ENCODE measurements at regions not wholly inside any gene's neighbourhood (a gene's known extent, or its start where the extent isn't known, plus 50 kb on each side); places are given as distances from the start of the nearest gene placed in this dataset.

DNA sequence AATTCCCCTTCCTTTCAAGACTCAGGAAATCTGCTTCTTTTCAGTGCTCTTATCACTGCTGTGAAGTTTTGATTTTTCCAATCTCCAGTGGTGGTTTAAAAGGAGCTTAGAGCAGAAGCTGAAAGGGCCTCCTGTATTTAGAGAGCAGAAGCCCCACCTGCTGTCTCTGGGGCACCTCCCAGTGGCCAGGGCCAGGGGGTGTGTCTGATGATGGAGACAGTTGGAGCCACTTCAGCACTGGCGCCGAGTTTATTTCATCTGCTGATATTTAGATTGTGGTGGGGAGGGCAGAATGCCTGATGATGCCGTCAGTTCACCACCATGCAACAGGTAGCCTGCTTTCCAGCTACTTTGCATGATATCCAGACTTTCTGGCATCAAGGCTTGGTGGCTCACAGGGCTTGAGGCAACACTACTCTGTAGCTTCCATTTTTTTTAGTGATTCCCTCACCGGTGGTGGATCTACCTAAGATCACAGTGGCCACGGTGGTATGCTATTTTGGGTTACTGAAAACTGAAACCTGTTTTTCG is 371.9 kb downstream of the KCNRG start:
- H3K27ac ChIP-seq = peak overlapping the region in 1 of 4 donors; percentile 5
- no peaks in the 10 kb centered on the region for H3K4me1 ChIP-seq
- DNase-seq = peak; percentile 34 to 57 (median 55)
- intact Hi-C loops (cut with DNase I) = no loop called here
- peak in 4 of 7 experiments; percentile 19 to 39 (median 34) for TF ChIP-seq CTCF (IDR thresholded peaks at IDR 0.05)
- TF ChIP-seq POLR2A (IDR thresholded peaks at IDR 0.05) = no peak
- no peaks in the 10 kb centered on the region for H3K27me3 ChIP-seq
- no peaks in the 10 kb centered on the region for H3K36me3 ChIP-seq (replicated peaks in 1 of 2; ENCODE audit: insufficient read depth in 1 of 2, low read depth in 2 of 2)
- peak; percentile 79 for ATAC-seq
- 40 to 46% methylated on average over 6 of the region's 6 CpGs for WGBS, 2 donors
- H3K9me3 ChIP-seq = no peaks in the 10 kb centered on the region
- no peak overlapping the region for H3K4me3 ChIP-seq

DNA sequence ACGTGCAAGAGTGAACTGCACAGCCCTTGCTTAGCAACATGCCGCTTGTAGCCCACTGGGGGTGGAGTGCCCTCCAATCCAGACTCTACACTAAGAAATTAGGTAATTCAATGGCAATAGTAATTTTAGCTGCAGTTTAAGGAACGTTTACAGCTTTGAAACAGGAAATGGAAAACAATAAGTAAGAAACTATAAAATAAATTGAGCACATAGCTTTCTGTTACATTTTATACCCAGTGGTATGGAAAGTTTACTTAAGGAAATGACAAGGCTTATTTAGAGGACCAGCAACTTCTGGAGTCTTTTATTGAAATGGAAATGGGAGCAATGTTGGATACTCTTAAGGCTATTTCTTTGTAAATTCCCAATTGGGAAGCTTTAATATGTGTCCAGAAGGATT is 373.2 kb downstream of the KCNRG start:
- no peak for TF ChIP-seq POLR2A (IDR thresholded peaks at IDR 0.05)
- no peak for TF ChIP-seq CTCF (IDR thresholded peaks at IDR 0.05)
- ATAC-seq (no peak), DNase-seq (no peak)
- H3K27me3 ChIP-seq = no peaks in the 10 kb centered on the region
- no peak overlapping the region for H3K4me3 ChIP-seq
- no peaks in the 10 kb centered on the region for H3K4me1 ChIP-seq
- H3K36me3 ChIP-seq (replicated peaks in 1 of 2; ENCODE audit: insufficient read depth in 1 of 2, low read depth in 2 of 2) = no peaks in the 10 kb centered on the region
- no peak overlapping the region for H3K27ac ChIP-seq
- intact Hi-C loops (cut with DNase I) = no loop called here
- H3K9me3 ChIP-seq = no peaks in the 10 kb centered on the region
- 63 to 64% methylated on average over 3 of the region's 3 CpGs for WGBS, 2 donors

DNA sequence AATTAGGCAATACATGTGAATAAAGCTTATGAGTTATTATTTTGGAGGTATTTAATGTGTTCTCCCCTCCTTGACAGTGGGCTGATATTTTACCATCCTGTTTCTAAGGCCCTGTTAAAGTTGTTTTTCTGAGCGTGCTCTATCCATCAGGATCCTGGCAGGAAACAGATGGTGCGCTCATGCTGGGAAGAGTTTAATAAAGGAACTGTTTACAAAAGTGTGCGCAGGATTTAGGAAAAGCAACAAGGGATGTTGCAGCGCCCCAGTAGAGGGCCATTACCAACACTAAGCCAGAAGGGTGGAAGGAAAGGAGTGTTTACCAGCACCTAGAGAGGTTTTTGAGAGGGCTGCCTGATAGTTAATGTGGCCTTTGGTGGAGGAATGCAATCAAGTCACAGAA is 374.5 kb downstream of the KCNRG start:
- intact Hi-C loops (cut with DNase I) = no loop called here
- H3K27ac ChIP-seq = no peak overlapping the region
- 71 to 87% methylated on average over 4 of the region's 4 CpGs for WGBS, 2 donors
- no peaks in the 10 kb centered on the region for H3K36me3 ChIP-seq (replicated peaks in 1 of 2; ENCODE audit: insufficient read depth in 1 of 2, low read depth in 2 of 2)
- no peaks in the 10 kb centered on the region for H3K9me3 ChIP-seq
- TF ChIP-seq POLR2A (IDR thresholded peaks at IDR 0.05) (no peak), CTCF (IDR thresholded peaks at IDR 0.05) (no peak)
- DNase-seq = peak in 1 of 4 donors; percentile 13
- no peak overlapping the region for H3K4me3 ChIP-seq
- H3K4me1 ChIP-seq = no peaks in the 10 kb centered on the region
- no peaks in the 10 kb centered on the region for H3K27me3 ChIP-seq
- ATAC-seq = no peak

DNA sequence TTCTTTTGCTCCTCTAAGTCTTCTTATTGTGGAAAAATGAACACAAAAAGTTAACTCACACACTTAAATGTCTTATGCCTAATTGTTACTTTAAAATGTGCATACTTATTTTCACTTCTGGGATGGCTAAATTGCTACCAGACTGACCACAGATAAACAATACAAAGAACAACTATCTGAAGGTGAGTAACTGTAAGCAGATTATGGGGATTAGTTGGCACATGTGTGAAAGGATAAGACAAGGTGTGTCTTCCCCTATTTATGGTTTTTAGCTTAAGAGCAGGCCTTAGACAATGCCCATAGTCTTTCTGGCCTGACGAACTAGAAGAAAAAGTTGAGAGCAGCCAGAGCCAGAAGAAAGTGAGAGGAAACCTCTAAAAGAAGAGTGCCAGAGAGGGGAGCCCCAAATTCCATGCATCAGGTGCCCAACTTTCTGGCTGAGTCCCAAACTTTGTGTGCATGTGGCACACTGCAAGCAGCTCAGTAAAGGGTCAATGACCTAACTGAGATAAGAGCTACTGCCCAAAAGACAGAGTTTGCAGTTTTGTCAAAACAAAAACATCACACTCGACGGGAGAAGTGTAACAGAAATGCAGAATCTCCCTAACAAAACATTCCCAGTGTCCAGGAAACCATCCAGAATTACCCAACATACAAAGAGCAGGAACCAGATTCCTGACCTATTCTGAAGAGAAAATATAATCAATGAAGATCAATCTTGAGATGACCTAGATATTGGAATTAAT is 375.4 kb downstream of the KCNRG start:
- TF ChIP-seq POLR2A (IDR thresholded peaks at IDR 0.05) (no peak), CTCF (IDR thresholded peaks at IDR 0.05) (no peak)
- H3K4me3 ChIP-seq = no peak overlapping the region
- no peaks in the 10 kb centered on the region for H3K9me3 ChIP-seq

DNA sequence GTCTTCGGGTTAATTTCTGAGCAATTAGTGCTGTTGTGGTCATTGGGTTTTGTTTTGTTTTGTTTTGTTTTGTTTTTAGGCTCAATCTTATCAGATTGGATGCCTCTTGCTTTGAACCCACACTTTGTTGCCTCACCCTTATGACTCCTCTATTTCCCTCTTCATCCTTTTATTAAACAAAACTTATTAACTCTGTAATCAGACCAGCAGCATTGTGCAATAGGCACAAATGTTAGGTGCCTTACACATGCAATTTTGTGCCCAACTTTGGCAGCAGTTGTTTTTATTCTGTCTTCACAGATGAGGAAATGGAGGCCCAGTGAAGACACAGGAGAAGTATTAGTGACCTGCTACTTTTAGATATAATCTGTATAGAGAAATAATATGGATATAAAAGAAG is 377.7 kb downstream of the KCNRG start:
- no peak for TF ChIP-seq POLR2A (IDR thresholded peaks at IDR 0.05)
- no peak for TF ChIP-seq CTCF (IDR thresholded peaks at IDR 0.05)
- intact Hi-C loops (cut with DNase I) = no loop called here
- Histone ChIP-seq H3K4me1 (no peaks in the 10 kb centered on the region), H3K4me3 (no peak overlapping the region), H3K27me3 (no peaks in the 10 kb centered on the region), H3K9me3 (no peaks in the 10 kb centered on the region), H3K27ac (no peak overlapping the region), H3K36me3 (replicated peaks in 1 of 2; ENCODE audit: insufficient read depth in 1 of 2, low read depth in 2 of 2) (no peaks in the 10 kb centered on the region)
- DNase-seq = no peak
- ATAC-seq = no peak
- 71 to 84% methylated on average over 1 of the region's 1 CpG for WGBS, 2 donors

More for the DNA sequence above, 375.4 kb downstream of the KCNRG start:
- no peak for DNase-seq
- Histone ChIP-seq H3K4me1 (no peaks in the 10 kb centered on the region), H3K27me3 (no peaks in the 10 kb centered on the region), H3K27ac (no peak overlapping the region), H3K36me3 (replicated peaks in 1 of 2; ENCODE audit: insufficient read depth in 1 of 2, low read depth in 2 of 2) (no peaks in the 10 kb centered on the region)
- WGBS, 2 donors = 67 to 71% methylated on average over 3 of the region's 3 CpGs
- intact Hi-C loops (cut with DNase I) = no loop called here
- ATAC-seq = no peak

All from body of pancreas (tissue), 4 donors.